ENCODE measurements at regions not wholly inside any gene's neighbourhood (a gene's known extent, or its start where the extent isn't known, plus 50 kb on each side); places are given as distances from the start of the nearest gene placed in this dataset.

DNA sequence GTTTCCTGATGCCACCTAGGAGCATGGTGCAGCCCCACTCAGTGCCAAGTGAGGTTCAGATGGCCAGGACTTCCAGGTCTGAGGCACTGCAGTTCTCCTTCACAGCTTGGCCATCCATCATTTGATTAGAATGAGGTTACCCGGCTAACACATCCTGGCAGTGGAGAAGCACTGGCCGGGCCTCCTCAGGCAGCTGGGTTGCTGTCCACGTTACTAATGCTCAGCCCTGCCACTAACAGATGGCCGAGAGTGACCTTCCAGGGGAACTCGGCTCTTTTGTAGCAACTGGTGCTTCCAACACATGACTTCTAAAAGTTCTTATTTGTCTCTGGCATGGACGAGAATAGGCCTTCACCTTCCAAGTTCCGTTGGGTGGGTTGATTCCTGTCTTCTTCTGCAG is 204.6 kb upstream of the CFAP20DC start:
- TF ChIP-seq ZNF274 (IDR thresholded peaks at IDR 0.05; ENCODE audit: low read depth, low read length) (no peak), YY1 (IDR thresholded peaks at IDR 0.05; ENCODE audit: insufficient read depth, insufficient read length) (no peak), SUZ12 (IDR thresholded peaks at IDR 0.05; ENCODE audit: extremely low read depth, insufficient read depth, insufficient read length) (no peak)
